Brain microvascular endothelial cell (primary cell): ENCODE measurements at regions not wholly inside any gene's neighbourhood (a gene's known extent, or its start where the extent isn't known, plus 50 kb on each side); places are given as distances from the start of the nearest gene placed in this dataset.
A peak's percentile ranks its signal among the peaks of the same experiment; 100 is the strongest.

Source experiments
- DNase-seq: peaks from one replicate; pipeline ENCODE4 v3.0.0-alpha.2; 2020
- H3K27ac ChIP-seq: fragments of 250-450 bp; sonication (Bioruptor Pico); 2 replicates; pipeline ENCODE4 v1.5.1; 2020; ENCODE audit warnings: mild to moderate bottlenecking, moderate library complexity
- H3K27me3 ChIP-seq: fragments of 250-450 bp; sonication (Bioruptor Pico); replicated peaks from 2 replicates; pipeline ENCODE4 v1.5.1; 2020; ENCODE audit warnings: mild to moderate bottlenecking
- H3K36me3 ChIP-seq: fragments of 250-450 bp; sonication (Bioruptor Pico); replicated peaks from 2 replicates; pipeline ENCODE4 v1.5.1; 2020; ENCODE audit warnings: mild to moderate bottlenecking
- H3K4me3 ChIP-seq: 2 replicates; pipeline ENCODE4 v1.5.1; 2011; ENCODE audit warnings: low read depth, mild to moderate bottlenecking, control low read depth, low read length, moderate library complexity
- CTCF ChIP-seq: IDR thresholded peaks from 2 replicates; pipeline ENCODE4 v1.5.1; 2011; ENCODE audit warnings: low read depth, mild to moderate bottlenecking, moderate library complexity, low read length, control low read depth, inconsistent platforms; ENCODE audit errors: missing control alignments
- in situ Hi-C: cut with HindIII; loops from 2 replicates; pipeline ENCODE4 v1.10.0; 2017; ENCODE audit warnings: low sequenced_read_pairs, low pct_ligation_motif_present

- H3K4me3 ChIP-seq, result no peak overlapping the region
- no peak for DNase-seq
- TF ChIP-seq CTCF, result no peak
- in situ Hi-C loops, result no loop called here
- H3K27me3 ChIP-seq, result no peaks in the 10 kb centered on the region
- H3K36me3 ChIP-seq, result no peaks in the 10 kb centered on the region
- H3K27ac ChIP-seq, result no peak overlapping the region
Observed at GRCh38 chr11:33451364-33451763, 194.2 kb downstream of the HIPK3 start.

- Histone ChIP-seq H3K36me3 (no peaks in the 10 kb centered on the region), H3K4me3 (no peak overlapping the region), H3K27me3 (no peaks in the 10 kb centered on the region), H3K27ac (no peak overlapping the region)
- in situ Hi-C loops, result no loop called here
- no peak for TF ChIP-seq CTCF
- DNase-seq, result peak; percentile 37
Observed at GRCh38 chr11:33449798-33450197, 192.6 kb downstream of the HIPK3 start.

- Histone ChIP-seq H3K36me3 (no peaks in the 10 kb centered on the region), H3K27me3 (no peaks in the 10 kb centered on the region), H3K4me3 (no peak overlapping the region), H3K27ac (no peak overlapping the region)
- DNase-seq, result peak; percentile 11
- in situ Hi-C loops, result no loop called here
- no peak for TF ChIP-seq CTCF
Observed at GRCh38 chr11:33448461-33449130, 191.4 kb downstream of the HIPK3 start.

GRCh38 chr11:33445761-33446161 is 188.6 kb downstream of the HIPK3 start:
- Histone ChIP-seq H3K36me3 (no peaks in the 10 kb centered on the region), H3K27ac (peak overlapping the region; percentile 53), H3K4me3 (no peak overlapping the region), H3K27me3 (no peaks in the 10 kb centered on the region)
- in situ Hi-C loops, result no loop called here
- DNase-seq, result peak; percentile 31
- no peak for TF ChIP-seq CTCF

GRCh38 chr11:33444835-33445594 is 187.8 kb downstream of the HIPK3 start:
- in situ Hi-C loops, result no loop called here

More at GRCh38 chr11:33444835-33445594, 187.8 kb downstream of the HIPK3 start:
- H3K4me3 ChIP-seq, result no peak overlapping the region
- no peaks in the 10 kb centered on the region for H3K36me3 ChIP-seq
- peak; percentile 1 for DNase-seq
- H3K27ac ChIP-seq, result peak overlapping the region; percentile 53
- TF ChIP-seq CTCF, result no peak
- H3K27me3 ChIP-seq, result no peaks in the 10 kb centered on the region
